HEK293 (cell line): ENCODE measurements at regions not wholly inside any gene's neighbourhood (a gene's known extent, or its start where the extent isn't known, plus 50 kb on each side); places are given as distances from the start of the nearest gene placed in this dataset.

ENCODE experiments used
- HOXA7 ChIP-seq: sonication (generic); formaldehyde crosslinking; IDR thresholded peaks from 2 replicates; pipeline ENCODE4 v1.8.1; 2022; ENCODE audit warnings: missing genetic modification reagents, borderline replicate concordance
- KLF8 ChIP-seq: fragments of 450-650 bp; formaldehyde crosslinking; IDR thresholded peaks from 2 replicates; pipeline ENCODE4 v1.5.1; 2016; ENCODE audit warnings: missing biosample characterization, missing genetic modification characterization
- MYNN ChIP-seq: fragments of 450-650 bp; formaldehyde crosslinking; IDR thresholded peaks from 2 replicates; pipeline ENCODE4 v1.5.1; 2016; ENCODE audit warnings: missing biosample characterization, missing genetic modification characterization, borderline replicate concordance
- ZNF423 ChIP-seq: fragments of 450-650 bp; formaldehyde crosslinking; IDR thresholded peaks from 2 replicates; pipeline ENCODE4 v1.5.1; 2016; ENCODE audit warnings: missing biosample characterization, missing genetic modification characterization
- ZNF558 ChIP-seq: fragments of 450-650 bp; formaldehyde crosslinking; IDR thresholded peaks from 2 replicates; pipeline ENCODE4 v1.5.1; 2016; ENCODE audit warnings: missing biosample characterization, missing genetic modification characterization
- ZNF777 ChIP-seq: fragments of 450-650 bp; formaldehyde crosslinking; IDR thresholded peaks from 2 replicates; pipeline ENCODE4 v1.5.1; 2017; ENCODE audit warnings: missing biosample characterization, missing genetic modification characterization, borderline replicate concordance
- TF ChIP-seq, protein P1 (sequence below): fragments of 450-650 bp; formaldehyde crosslinking; IDR thresholded peaks from 2 replicates; pipeline ENCODE4 v1.5.1; 2016; ENCODE audit warnings: missing biosample characterization, missing genetic modification characterization
- TF ChIP-seq, protein P2 (sequence below): fragments of 450-650 bp; formaldehyde crosslinking; IDR thresholded peaks from 2 replicates; pipeline ENCODE4 v1.5.1; 2016; ENCODE audit warnings: missing biosample characterization, missing genetic modification characterization

DNA sequence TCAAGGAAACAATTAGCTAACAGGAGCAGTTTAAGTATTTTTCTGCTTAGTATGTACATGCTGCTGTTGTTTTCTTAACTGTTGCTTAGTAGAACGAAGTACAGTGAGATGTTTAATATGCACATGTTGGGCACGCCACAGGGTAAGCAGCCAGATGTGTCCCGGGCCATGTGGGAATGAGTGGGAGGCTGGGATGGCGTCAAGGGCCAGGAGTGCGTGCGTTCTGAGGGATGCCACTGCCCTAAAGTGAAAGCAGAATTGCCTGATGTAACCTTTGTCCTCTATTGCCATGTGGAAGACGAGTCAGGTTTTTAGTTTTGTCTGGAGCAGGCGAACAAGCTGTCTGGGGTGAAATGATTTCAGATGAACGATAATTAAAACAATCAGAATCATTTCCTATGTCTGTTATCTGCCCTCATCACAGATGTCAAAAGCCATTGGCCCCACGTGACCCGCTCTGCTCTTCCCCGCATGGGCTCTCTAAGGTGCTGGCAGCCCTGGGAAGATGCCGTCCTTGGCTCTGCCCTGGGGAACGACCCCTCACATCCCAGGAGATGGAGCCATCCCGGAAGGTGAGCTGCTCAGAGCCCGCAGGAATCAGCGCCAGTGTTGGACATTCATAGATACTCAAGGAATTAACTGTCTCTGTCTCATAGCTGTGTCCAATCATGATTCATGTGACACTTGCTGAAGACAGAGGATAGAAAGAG lies 356.6 kb upstream of the IRX4 start:
- TF ChIP-seq, protein P1, sequence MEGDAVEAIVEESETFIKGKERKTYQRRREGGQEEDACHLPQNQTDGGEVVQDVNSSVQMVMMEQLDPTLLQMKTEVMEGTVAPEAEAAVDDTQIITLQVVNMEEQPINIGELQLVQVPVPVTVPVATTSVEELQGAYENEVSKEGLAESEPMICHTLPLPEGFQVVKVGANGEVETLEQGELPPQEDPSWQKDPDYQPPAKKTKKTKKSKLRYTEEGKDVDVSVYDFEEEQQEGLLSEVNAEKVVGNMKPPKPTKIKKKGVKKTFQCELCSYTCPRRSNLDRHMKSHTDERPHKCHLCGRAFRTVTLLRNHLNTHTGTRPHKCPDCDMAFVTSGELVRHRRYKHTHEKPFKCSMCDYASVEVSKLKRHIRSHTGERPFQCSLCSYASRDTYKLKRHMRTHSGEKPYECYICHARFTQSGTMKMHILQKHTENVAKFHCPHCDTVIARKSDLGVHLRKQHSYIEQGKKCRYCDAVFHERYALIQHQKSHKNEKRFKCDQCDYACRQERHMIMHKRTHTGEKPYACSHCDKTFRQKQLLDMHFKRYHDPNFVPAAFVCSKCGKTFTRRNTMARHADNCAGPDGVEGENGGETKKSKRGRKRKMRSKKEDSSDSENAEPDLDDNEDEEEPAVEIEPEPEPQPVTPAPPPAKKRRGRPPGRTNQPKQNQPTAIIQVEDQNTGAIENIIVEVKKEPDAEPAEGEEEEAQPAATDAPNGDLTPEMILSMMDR = no peak
- no peak for TF ChIP-seq ZNF423
- TF ChIP-seq, protein P2, sequence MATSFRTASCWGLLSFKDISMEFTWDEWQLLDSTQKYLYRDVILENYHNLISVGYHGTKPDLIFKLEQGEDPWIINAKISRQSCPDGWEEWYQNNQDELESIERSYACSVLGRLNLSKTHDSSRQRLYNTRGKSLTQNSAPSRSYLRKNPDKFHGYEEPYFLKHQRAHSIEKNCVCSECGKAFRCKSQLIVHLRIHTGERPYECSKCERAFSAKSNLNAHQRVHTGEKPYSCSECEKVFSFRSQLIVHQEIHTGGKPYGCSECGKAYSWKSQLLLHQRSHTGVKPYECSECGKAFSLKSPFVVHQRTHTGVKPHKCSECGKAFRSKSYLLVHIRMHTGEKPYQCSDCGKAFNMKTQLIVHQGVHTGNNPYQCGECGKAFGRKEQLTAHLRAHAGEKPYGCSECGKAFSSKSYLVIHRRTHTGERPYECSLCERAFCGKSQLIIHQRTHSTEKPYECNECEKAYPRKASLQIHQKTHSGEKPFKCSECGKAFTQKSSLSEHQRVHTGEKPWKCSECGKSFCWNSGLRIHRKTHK (tag by site-specific recombination) = no peak
- no peak for TF ChIP-seq MYNN (tag by site-specific recombination)
- TF ChIP-seq ZNF558 = no peak
- no peak for TF ChIP-seq KLF8 (tag by site-specific recombination)
- no peak for TF ChIP-seq HOXA7 (CRISPR knock-in tag)
- TF ChIP-seq ZNF777 (tag by site-specific recombination) = no peak
